Left lung (tissue), 4 donors: ENCODE measurements at regions not wholly inside any gene's neighbourhood (a gene's known extent, or its start where the extent isn't known, plus 50 kb on each side); places are given as distances from the start of the nearest gene placed in this dataset.

Experiments
- ATAC-seq: fragments of 200-7000 bp; cut with Tn5 transposase; one replicate; pipeline ENCODE4 v1.9.1; 2020; ENCODE audit warnings: moderate library complexity
- DNase-seq, 4 donors: peaks; one replicate each; pipeline ENCODE4 v3.0.0-alpha.2; 2013 to 2020
- H3K27ac ChIP-seq, 2 donors: fragments of 200-600 bp; sonication (generic) in 1 of 2; one replicate each; pipeline versions ENCODE4 v1.5.0 to v1.8.0; 2020 to 2021
- H3K27me3 ChIP-seq, 2 donors: fragments of 200-600 bp; sonication (generic) in 1 of 2; one replicate each; pipeline versions ENCODE4 v1.5.0 to v1.8.0; 2020 to 2021
- H3K36me3 ChIP-seq, 2 donors: fragments of 200-600 bp; sonication (generic) in 1 of 2; one replicate each; pipeline versions ENCODE4 v1.5.0 to v1.8.0; 2020 to 2021
- H3K4me1 ChIP-seq, 2 donors: fragments of 200-600 bp; one replicate each; pipeline ENCODE4 v1.8.0; 2021
- H3K4me3 ChIP-seq, 2 donors: fragments of 200-600 bp; sonication (generic) in 1 of 2; one replicate each; pipeline versions ENCODE4 v1.5.0 to v1.8.0; 2020 to 2021; ENCODE audit warnings: mild to moderate bottlenecking in 1 of 2
- H3K9me3 ChIP-seq, 2 donors: fragments of 200-600 bp; sonication (generic) in 1 of 2; one replicate each; pipeline versions ENCODE4 v1.5.0 to v1.8.0; 2020 to 2021
- intact Hi-C, 2 donors: fragments of 100-400 bp; cut with DNase I; formaldehyde crosslinking; loops; one replicate each; pipeline versions ENCODE4 v1.11.2 to v1.14.2; 2022
- TF ChIP-seq, protein P1 (sequence below), 2 donors: fragments of 200-600 bp; sonication (generic) in 1 of 2; IDR thresholded peaks; one replicate each; pipeline versions ENCODE4 v1.5.0 to v1.8.0; 2021; ENCODE audit warnings: antibody characterized with exemption in 2 of 2
- donor health status: DM: no; HTN: yes; CAD: no.
- donor health status: DM: no; HTN: no; CAD: no.

DNA sequence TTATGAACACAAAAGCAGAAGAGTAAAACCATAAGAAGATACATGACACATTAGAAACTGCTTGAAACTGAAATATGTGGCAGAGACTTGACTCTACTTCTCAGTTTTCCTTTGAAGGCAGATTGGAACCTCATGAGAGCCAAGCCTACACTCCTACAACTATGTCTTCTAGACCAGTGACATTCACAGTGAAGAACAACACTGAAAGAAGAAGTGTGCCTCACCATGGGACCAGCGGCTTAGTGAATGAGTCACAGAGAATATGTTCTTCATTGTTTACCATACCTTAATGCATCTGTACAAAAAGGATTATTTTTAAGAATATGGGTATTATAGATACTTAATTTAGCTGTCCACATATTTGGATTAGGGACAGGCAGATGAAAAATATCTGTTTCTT is 248.3 kb downstream of the CDC14C start:
- no peak for ATAC-seq
- H3K36me3 ChIP-seq, result no peaks in the 10 kb centered on the region
- intact Hi-C loops, result no loop called here

DNA sequence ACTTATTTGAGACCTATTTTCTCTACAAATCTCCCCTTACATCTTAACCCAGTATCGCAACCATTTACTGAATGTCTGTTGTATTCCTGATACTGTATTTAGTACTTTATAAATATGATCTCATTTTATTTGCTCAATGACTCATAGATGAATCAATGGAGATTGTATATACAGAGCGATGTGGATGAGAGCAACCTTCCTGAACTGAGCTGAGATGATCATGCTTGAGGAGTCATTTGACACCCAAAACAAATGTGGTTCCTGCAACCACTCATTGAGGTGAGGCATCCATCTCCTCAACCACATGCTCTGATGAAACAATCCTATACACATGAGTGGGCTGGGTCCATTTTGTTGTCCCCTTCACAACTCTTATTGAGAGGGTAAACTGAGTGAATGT is 250.0 kb downstream of the CDC14C start:
- DNase-seq (no peak), ATAC-seq (no peak)
- Histone ChIP-seq H3K9me3 (no peaks in the 10 kb centered on the region), H3K36me3 (no peaks in the 10 kb centered on the region), H3K4me1 (no peaks in the 10 kb centered on the region), H3K27me3 (no peaks in the 10 kb centered on the region), H3K27ac (no peak overlapping the region), H3K4me3 (no peak overlapping the region)
- intact Hi-C loops, result no loop called here
- TF ChIP-seq, protein P1, sequence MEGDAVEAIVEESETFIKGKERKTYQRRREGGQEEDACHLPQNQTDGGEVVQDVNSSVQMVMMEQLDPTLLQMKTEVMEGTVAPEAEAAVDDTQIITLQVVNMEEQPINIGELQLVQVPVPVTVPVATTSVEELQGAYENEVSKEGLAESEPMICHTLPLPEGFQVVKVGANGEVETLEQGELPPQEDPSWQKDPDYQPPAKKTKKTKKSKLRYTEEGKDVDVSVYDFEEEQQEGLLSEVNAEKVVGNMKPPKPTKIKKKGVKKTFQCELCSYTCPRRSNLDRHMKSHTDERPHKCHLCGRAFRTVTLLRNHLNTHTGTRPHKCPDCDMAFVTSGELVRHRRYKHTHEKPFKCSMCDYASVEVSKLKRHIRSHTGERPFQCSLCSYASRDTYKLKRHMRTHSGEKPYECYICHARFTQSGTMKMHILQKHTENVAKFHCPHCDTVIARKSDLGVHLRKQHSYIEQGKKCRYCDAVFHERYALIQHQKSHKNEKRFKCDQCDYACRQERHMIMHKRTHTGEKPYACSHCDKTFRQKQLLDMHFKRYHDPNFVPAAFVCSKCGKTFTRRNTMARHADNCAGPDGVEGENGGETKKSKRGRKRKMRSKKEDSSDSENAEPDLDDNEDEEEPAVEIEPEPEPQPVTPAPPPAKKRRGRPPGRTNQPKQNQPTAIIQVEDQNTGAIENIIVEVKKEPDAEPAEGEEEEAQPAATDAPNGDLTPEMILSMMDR (IDR thresholded peaks at IDR 0.05), result no peak

More for the DNA sequence above, 248.3 kb downstream of the CDC14C start:
- H3K27ac ChIP-seq, result no peak overlapping the region
- no peak for DNase-seq
- TF ChIP-seq, protein P1 (IDR thresholded peaks at IDR 0.05), result no peak
- H3K9me3 ChIP-seq, result no peaks in the 10 kb centered on the region
- no peaks in the 10 kb centered on the region for H3K4me1 ChIP-seq
- no peaks in the 10 kb centered on the region for H3K27me3 ChIP-seq
- no peak overlapping the region for H3K4me3 ChIP-seq

DNA sequence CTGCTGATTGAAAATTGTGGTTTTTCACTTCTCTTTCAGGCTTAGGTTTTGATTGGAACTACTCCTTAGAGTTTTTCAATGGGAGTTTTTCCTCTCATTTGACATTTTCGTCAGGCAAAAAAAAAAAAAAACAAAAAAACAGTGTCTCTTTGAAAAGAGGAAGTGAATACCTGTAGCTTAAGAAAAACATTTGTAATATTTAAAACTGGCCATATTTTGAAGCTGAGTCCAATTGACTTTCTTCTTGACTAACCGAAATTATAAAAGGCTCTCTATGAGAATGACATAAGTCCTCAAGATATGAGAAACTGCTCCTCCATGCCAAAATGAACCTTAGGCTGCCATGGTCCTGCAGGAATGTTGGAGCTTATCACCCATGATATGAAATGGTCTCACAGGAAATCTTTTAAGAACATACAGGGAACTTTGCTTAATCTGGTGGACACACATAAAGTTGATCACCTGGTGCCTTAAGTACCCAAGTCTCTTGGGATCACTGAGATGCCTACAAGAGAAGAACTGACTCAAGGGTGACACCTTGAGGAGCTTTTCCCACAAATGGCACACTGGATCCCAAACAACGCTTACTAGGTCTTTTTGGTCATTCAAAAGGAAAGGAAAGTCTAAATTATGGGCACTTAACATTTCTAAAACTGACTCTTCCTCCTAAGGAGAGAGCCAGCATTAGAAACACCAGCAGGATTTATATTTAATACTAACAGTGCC is 263.4 kb downstream of the CDC14C start:
- H3K4me3 ChIP-seq, result no peak overlapping the region
- DNase-seq (no peak), ATAC-seq (no peak)
- TF ChIP-seq, protein P1 (IDR thresholded peaks at IDR 0.05), result no peak
- H3K27me3 ChIP-seq, result no peaks in the 10 kb centered on the region
- peaks cover 0 to 2% of the 10 kb centered on the region in 2 donors for H3K9me3 ChIP-seq
- H3K36me3 ChIP-seq, result no peaks in the 10 kb centered on the region
- no peaks in the 10 kb centered on the region for H3K4me1 ChIP-seq
- no peak overlapping the region for H3K27ac ChIP-seq
- intact Hi-C loops, result no loop called here

DNA sequence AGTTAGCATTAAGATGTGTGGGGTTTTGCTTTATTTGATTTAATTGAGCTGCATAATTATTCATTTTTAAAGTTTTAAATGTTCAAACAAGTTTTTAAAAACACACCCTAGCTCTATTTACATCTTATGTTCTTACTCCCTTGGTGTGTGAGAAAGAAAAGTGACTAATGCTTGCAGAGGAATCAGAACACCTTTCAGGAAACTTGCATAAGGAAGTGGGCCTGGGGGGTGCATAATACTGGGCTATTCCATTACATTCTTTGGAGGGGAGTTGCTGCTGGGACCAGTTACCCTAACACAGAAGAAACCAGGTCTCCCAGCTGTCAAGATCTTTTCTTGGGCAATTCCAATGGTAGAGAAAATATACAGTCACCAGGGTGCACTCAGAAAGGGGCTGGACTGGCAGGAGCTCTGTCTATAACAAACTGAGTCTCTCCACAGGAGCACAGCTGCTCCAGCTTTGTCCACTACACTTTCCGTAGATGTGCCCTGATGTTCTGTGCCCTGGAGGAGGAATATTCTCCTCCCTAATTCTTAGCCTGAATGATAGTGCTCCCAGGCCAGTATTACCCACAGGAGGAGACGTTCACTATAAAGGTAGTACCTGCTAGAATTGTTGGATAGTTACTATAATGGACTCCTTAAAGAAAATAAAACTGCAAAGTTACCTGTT is 304.2 kb downstream of the CDC14C start:
- no peak for ATAC-seq

DNA sequence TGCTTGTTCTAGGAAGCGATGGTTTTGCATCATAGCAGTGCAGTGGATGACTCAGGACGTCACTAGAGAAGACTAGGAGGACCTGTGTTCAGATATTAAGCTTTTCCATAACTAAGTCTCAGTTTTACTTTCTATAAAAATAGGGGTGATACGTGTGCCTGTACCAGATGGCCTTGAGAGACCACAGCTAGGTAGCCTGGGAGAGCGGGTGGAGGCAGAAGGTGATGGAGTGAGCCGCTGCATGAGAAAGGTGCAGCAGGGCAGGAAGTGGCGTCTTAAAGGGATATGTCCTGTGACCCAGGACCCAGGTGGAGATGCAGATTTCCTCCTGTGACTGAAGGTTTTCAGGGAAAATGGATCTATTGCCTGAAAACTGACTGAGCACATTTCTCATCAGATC is 304.9 kb downstream of the CDC14C start:
- Histone ChIP-seq H3K9me3 (no peaks in the 10 kb centered on the region), H3K27ac (no peak overlapping the region), H3K36me3 (no peaks in the 10 kb centered on the region), H3K27me3 (no peaks in the 10 kb centered on the region), H3K4me3 (no peak overlapping the region), H3K4me1 (no peaks in the 10 kb centered on the region)
- intact Hi-C loops, result no loop called here
- TF ChIP-seq, protein P1 (IDR thresholded peaks at IDR 0.05), result no peak
- no peak for ATAC-seq
- no peak for DNase-seq

More for the DNA sequence above, 304.2 kb downstream of the CDC14C start:
- no peak for DNase-seq
- Histone ChIP-seq H3K4me1 (no peaks in the 10 kb centered on the region), H3K27me3 (no peaks in the 10 kb centered on the region), H3K9me3 (no peaks in the 10 kb centered on the region), H3K27ac (no peak overlapping the region), H3K36me3 (no peaks in the 10 kb centered on the region), H3K4me3 (no peak overlapping the region)
- intact Hi-C loops, result no loop called here
- TF ChIP-seq, protein P1 (IDR thresholded peaks at IDR 0.05), result no peak
